HEK293 (cell line): ENCODE measurements at regions not wholly inside any gene's neighbourhood (a gene's known extent, or its start where the extent isn't known, plus 50 kb on each side); places are given as distances from the start of the nearest gene placed in this dataset.

Experiments
- AEBP2 ChIP-seq: fragments of 450-650 bp; formaldehyde crosslinking; IDR thresholded peaks from 2 replicates; pipeline ENCODE4 v1.5.1; 2016; ENCODE audit warnings: missing biosample characterization, missing genetic modification characterization, borderline replicate concordance
- GLI4 ChIP-seq: fragments of 450-650 bp; formaldehyde crosslinking; IDR thresholded peaks from 2 replicates; pipeline ENCODE4 v1.5.1; 2016; ENCODE audit warnings: missing biosample characterization, missing genetic modification characterization
- HOXC10 ChIP-seq: sonication (generic); formaldehyde crosslinking; IDR thresholded peaks from 2 replicates; pipeline ENCODE4 v1.8.1; 2023; ENCODE audit warnings: mild to moderate bottlenecking, missing genetic modification reagents
- HOXD13 ChIP-seq: sonication (generic); formaldehyde crosslinking; IDR thresholded peaks from 2 replicates; pipeline ENCODE4 v1.8.0; 2022; ENCODE audit warnings: missing genetic modification reagents, borderline replicate concordance
- KLF16 ChIP-seq: fragments of 450-650 bp; formaldehyde crosslinking; IDR thresholded peaks from 2 replicates; pipeline ENCODE4 v1.5.1; 2017; ENCODE audit warnings: missing biosample characterization, missing genetic modification characterization
- MYNN ChIP-seq: fragments of 450-650 bp; formaldehyde crosslinking; IDR thresholded peaks from 2 replicates; pipeline ENCODE4 v1.5.1; 2016; ENCODE audit warnings: missing biosample characterization, missing genetic modification characterization, borderline replicate concordance
- MZF1 ChIP-seq: fragments of 450-650 bp; formaldehyde crosslinking; IDR thresholded peaks from 2 replicates; pipeline ENCODE4 v1.5.1; 2017; ENCODE audit warnings: missing biosample characterization, missing genetic modification characterization, borderline replicate concordance
- SP3 ChIP-seq: fragments of 450-650 bp; formaldehyde crosslinking; IDR thresholded peaks from 2 replicates; pipeline ENCODE4 v1.5.1; 2016; ENCODE audit warnings: missing biosample characterization, missing genetic modification characterization
- ZBTB10 ChIP-seq: fragments of 450-650 bp; formaldehyde crosslinking; IDR thresholded peaks from 2 replicates; pipeline ENCODE4 v1.5.1; 2016; ENCODE audit warnings: missing biosample characterization, missing genetic modification characterization
- ZBTB7A ChIP-seq: fragments of 450-650 bp; formaldehyde crosslinking; IDR thresholded peaks from 2 replicates; pipeline ENCODE4 v1.5.1; 2016; ENCODE audit warnings: low read depth, missing biosample characterization, missing genetic modification characterization
- ZFP37 ChIP-seq: fragments of 450-650 bp; formaldehyde crosslinking; IDR thresholded peaks from 2 replicates; pipeline ENCODE4 v1.5.1; 2016; ENCODE audit warnings: missing biosample characterization, missing genetic modification characterization
- ZNF10 ChIP-seq: fragments of 450-650 bp; formaldehyde crosslinking; IDR thresholded peaks from 2 replicates; pipeline ENCODE4 v1.5.1; 2017; ENCODE audit warnings: missing biosample characterization, missing genetic modification characterization
- ZNF132 ChIP-seq: fragments of 450-650 bp; formaldehyde crosslinking; IDR thresholded peaks from 2 replicates; pipeline ENCODE4 v1.5.1; 2017; ENCODE audit warnings: missing biosample characterization, missing genetic modification characterization, borderline replicate concordance
- ZNF146 ChIP-seq: fragments of 450-650 bp; formaldehyde crosslinking; IDR thresholded peaks from 2 replicates; pipeline ENCODE4 v1.5.1; 2016; ENCODE audit warnings: missing biosample characterization, missing genetic modification characterization
- ZNF16 ChIP-seq: fragments of 450-650 bp; formaldehyde crosslinking; IDR thresholded peaks from 2 replicates; pipeline ENCODE4 v1.5.1; 2016; ENCODE audit warnings: low read depth, missing biosample characterization, missing genetic modification characterization
- ZNF184 ChIP-seq: fragments of 450-650 bp; IDR thresholded peaks from 2 replicates; pipeline ENCODE4 v1.5.1; 2018; ENCODE audit warnings: missing biosample characterization, mild to moderate bottlenecking, missing genetic modification characterization
- ZNF248 ChIP-seq: fragments of 450-650 bp; formaldehyde crosslinking; IDR thresholded peaks from 2 replicates; pipeline ENCODE4 v1.5.1; 2017; ENCODE audit warnings: missing biosample characterization, missing genetic modification characterization
- ZNF274 ChIP-seq, 2 experiments: fragments of 200-500 bp in 1 of 2; fragments of 450-650 bp in 1 of 2; sonication (Bioruptor generic) in 1 of 2; formaldehyde crosslinking in 1 of 2; IDR thresholded peaks; 2 replicates each; pipeline versions ENCODE4 v1.5.1 to v1.6.1; 2014 to 2016; ENCODE audit warnings: borderline replicate concordance in 1 of 2, inconsistent platforms in 1 of 2, low read length in 1 of 2, missing biosample characterization in 1 of 2, missing genetic modification characterization in 1 of 2
- ZNF398 ChIP-seq: fragments of 450-650 bp; formaldehyde crosslinking; IDR thresholded peaks from 2 replicates; pipeline ENCODE4 v1.5.1; 2017; ENCODE audit warnings: missing biosample characterization, missing genetic modification characterization
- ZNF501 ChIP-seq: fragments of 450-650 bp; formaldehyde crosslinking; IDR thresholded peaks from 2 replicates; pipeline ENCODE4 v1.5.1; 2016; ENCODE audit warnings: missing biosample characterization, missing genetic modification characterization
- ZNF548 ChIP-seq: fragments of 450-650 bp; formaldehyde crosslinking; IDR thresholded peaks from 2 replicates; pipeline ENCODE4 v1.5.1; 2016; ENCODE audit warnings: missing biosample characterization, missing genetic modification characterization
- ZNF585B ChIP-seq: fragments of 450-650 bp; formaldehyde crosslinking; IDR thresholded peaks from 2 replicates; pipeline ENCODE4 v1.5.1; 2016; ENCODE audit warnings: missing biosample characterization, missing genetic modification characterization
- ZNF610 ChIP-seq: fragments of 450-650 bp; formaldehyde crosslinking; IDR thresholded peaks from 2 replicates; pipeline ENCODE4 v1.5.1; 2016; ENCODE audit warnings: missing biosample characterization, missing genetic modification characterization, borderline replicate concordance
- ZNF621 ChIP-seq: fragments of 450-650 bp; formaldehyde crosslinking; IDR thresholded peaks from 2 replicates; pipeline ENCODE4 v1.5.1; 2017; ENCODE audit warnings: missing biosample characterization, missing genetic modification characterization
- ZNF623 ChIP-seq: fragments of 450-650 bp; formaldehyde crosslinking; IDR thresholded peaks from 2 replicates; pipeline ENCODE4 v1.5.1; 2016; ENCODE audit warnings: missing biosample characterization, missing genetic modification characterization
- ZNF624 ChIP-seq: fragments of 450-650 bp; formaldehyde crosslinking; IDR thresholded peaks from 2 replicates; pipeline ENCODE4 v1.5.1; 2017; ENCODE audit warnings: missing biosample characterization, missing genetic modification characterization
- ZNF658 ChIP-seq: fragments of 450-650 bp; formaldehyde crosslinking; IDR thresholded peaks from 2 replicates; pipeline ENCODE4; 2016; ENCODE audit warnings: missing biosample characterization, missing genetic modification characterization
- ZNF660 ChIP-seq: fragments of 450-650 bp; IDR thresholded peaks from 2 replicates; pipeline ENCODE4 v1.5.1; 2018; ENCODE audit warnings: missing biosample characterization, mild to moderate bottlenecking, missing genetic modification characterization
- ZNF670 ChIP-seq: fragments of 450-650 bp; formaldehyde crosslinking; IDR thresholded peaks from 2 replicates; pipeline ENCODE4 v1.5.1; 2016; ENCODE audit warnings: missing biosample characterization, missing genetic modification characterization, low read depth
- ZNF677 ChIP-seq: fragments of 450-650 bp; IDR thresholded peaks from 2 replicates; pipeline ENCODE4 v1.5.0; 2018; ENCODE audit warnings: missing biosample characterization, mild to moderate bottlenecking, missing genetic modification characterization, moderate library complexity
- ZNF777 ChIP-seq: fragments of 450-650 bp; formaldehyde crosslinking; IDR thresholded peaks from 2 replicates; pipeline ENCODE4 v1.5.1; 2017; ENCODE audit warnings: missing biosample characterization, missing genetic modification characterization, borderline replicate concordance
- ZSCAN16 ChIP-seq: fragments of 450-650 bp; formaldehyde crosslinking; IDR thresholded peaks from 2 replicates; pipeline ENCODE4 v1.5.1; 2016; ENCODE audit warnings: missing biosample characterization, missing genetic modification characterization
- ZXDB ChIP-seq: fragments of 450-650 bp; formaldehyde crosslinking; IDR thresholded peaks from 2 replicates; pipeline ENCODE4 v1.5.1; 2016; ENCODE audit warnings: missing biosample characterization, missing genetic modification characterization

DNA sequence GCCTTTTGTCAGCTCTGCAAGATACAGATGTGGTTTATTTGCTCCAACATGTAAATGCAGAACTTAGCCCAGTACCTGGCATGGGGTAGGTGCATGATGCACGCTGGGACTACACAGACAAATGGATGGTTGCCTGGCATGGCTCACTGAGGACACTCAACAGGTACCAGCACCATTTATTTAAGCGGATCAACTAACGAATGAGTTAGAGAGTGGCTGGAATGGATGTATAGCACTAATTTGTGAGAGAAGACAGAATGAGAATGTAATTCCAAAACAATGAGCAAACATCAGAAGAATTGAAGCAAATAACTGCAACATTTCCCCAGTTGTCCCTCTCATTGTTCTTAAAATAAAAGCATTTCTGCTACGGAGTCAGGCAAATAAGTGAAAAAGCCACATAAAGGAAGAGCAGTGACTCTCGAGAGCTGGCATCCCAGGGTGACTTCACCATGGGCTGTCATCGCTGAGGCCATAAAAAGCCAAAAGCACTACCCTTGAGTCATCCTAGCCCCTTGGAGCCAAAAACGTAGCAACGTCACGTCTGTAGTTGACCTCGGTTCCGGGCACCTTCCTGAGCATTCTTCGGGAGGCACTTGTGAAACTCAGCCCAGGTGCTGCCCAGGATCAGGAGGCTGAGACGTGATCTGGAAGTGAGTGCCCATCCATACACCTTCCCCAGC is 290.3 kb downstream of the NSG2 start (continued):
- TF ChIP-seq ZNF248 (tag by site-specific recombination) = no peak
- TF ChIP-seq ZNF398 (tag by site-specific recombination) = peak; percentile 7; the same call in 1 of the 2 replicates
- peak; percentile 62; the same call in 1 of the 2 replicates for TF ChIP-seq HOXD13 (CRISPR knock-in tag)
- TF ChIP-seq ZNF670 (tag by site-specific recombination) = no peak
- no peak for TF ChIP-seq ZNF16
- no peak for TF ChIP-seq ZSCAN16 (tag by site-specific recombination)
- no peak for TF ChIP-seq GLI4 (tag by site-specific recombination)
- TF ChIP-seq ZNF184 (tag by site-specific recombination) = peak; percentile 82
- no peak for TF ChIP-seq ZNF585B (tag by site-specific recombination)
- TF ChIP-seq ZFP37 (tag by site-specific recombination) = no peak; the same call in none of the 2 replicates
- no peak for TF ChIP-seq MZF1 (tag by site-specific recombination)
- peak; percentile 91 for TF ChIP-seq ZNF660
- TF ChIP-seq ZNF623 (tag by site-specific recombination) = no peak
- no peak for TF ChIP-seq ZNF677 (tag by site-specific recombination)
- no peak for TF ChIP-seq ZNF624 (tag by site-specific recombination)
- no peak for TF ChIP-seq KLF16 (tag by site-specific recombination)
- TF ChIP-seq ZNF274 (IDR thresholded peaks at IDR 0.05; ENCODE audit: low read length) = no peak
- no peak for TF ChIP-seq ZNF274 (tag by site-specific recombination; IDR thresholded peaks at IDR 0.05; ENCODE audit: borderline replicate concordance)
- TF ChIP-seq MYNN (tag by site-specific recombination) = 0 out of 2 replicates have a peak, but pooled peaks have one; percentile 49
- TF ChIP-seq HOXC10 = no peak
- no peak; the same call in 1 of the 2 replicates for TF ChIP-seq ZNF501
- TF ChIP-seq ZNF146 (tag by site-specific recombination) = no peak
- TF ChIP-seq ZNF621 (tag by site-specific recombination) = no peak
- no peak for TF ChIP-seq ZNF132 (tag by site-specific recombination)
- TF ChIP-seq ZBTB7A (tag by site-specific recombination) = no peak
- no peak for TF ChIP-seq AEBP2 (tag by site-specific recombination)
- TF ChIP-seq ZNF610 (tag by site-specific recombination) = no peak
- no peak for TF ChIP-seq ZNF548 (tag by site-specific recombination)
- TF ChIP-seq ZNF658 = no peak
- TF ChIP-seq ZBTB10 (tag by site-specific recombination) = no peak
- TF ChIP-seq SP3 (tag by site-specific recombination) = peak; percentile 42; the same call in 1 of the 2 replicates
- TF ChIP-seq ZNF777 (tag by site-specific recombination) = no peak
- TF ChIP-seq ZNF10 (tag by site-specific recombination) = no peak
- peak; percentile 85 for TF ChIP-seq ZXDB (tag by site-specific recombination)
